C1 segment of cervical spinal cord (tissue), 14 donors: ENCODE measurements at regions not wholly inside any gene's neighbourhood (a gene's known extent, or its start where the extent isn't known, plus 50 kb on each side); places are given as distances from the start of the nearest gene placed in this dataset.

Source experiments
- DNase-seq, 14 donors: peaks; one replicate each; lab custom pipeline; 2025; lab: John Stamatoyannopoulos, UW

GRCh38 chr15:89400116-89400781, 65.6 kb upstream of the POLG start:
- peak in 4 of 14 donors; percentile 53 to 66 (median 58) for DNase-seq

GRCh38 chr15:89399238-89400115, 64.9 kb upstream of the POLG start:
- DNase-seq, result peak in 9 of 14 donors; percentile 22 to 84 (median 67)

- DNase-seq, result no peak
Observed at GRCh38 chr15:89398896-89399237, 64.2 kb upstream of the POLG start.

- no peak for DNase-seq
Observed at GRCh38 chr15:89397653-89398023, 63.0 kb upstream of the POLG start.

- no peak for DNase-seq
Observed at GRCh38 chr15:89396723-89397652, 62.4 kb upstream of the POLG start.

- no peak for DNase-seq
Observed at GRCh38 chr15:89395996-89396395, 61.4 kb upstream of the POLG start.

- peak in 8 of 14 donors; percentile 42 to 78 (median 56) for DNase-seq
Observed at GRCh38 chr15:89395461-89395871, 60.8 kb upstream of the POLG start.

- no peak for DNase-seq
Observed at GRCh38 chr15:89395031-89395430, 60.4 kb upstream of the POLG start.

- no peak for DNase-seq
Observed at GRCh38 chr15:89393056-89393455, 58.4 kb upstream of the POLG start.

GRCh38 chr15:89391685-89392257, 57.1 kb upstream of the POLG start:
- no peak for DNase-seq

GRCh38 chr15:89389841-89390603, 55.4 kb upstream of the POLG start:
- DNase-seq, result peak in 6 of 14 donors; percentile 20 to 66 (median 48)

GRCh38 chr15:89387140-89387903, 52.7 kb upstream of the POLG start:
- no peak for DNase-seq

GRCh38 chr15:89385596-89386331, 51.1 kb upstream of the POLG start:
- DNase-seq, result no peak
